IMR-90 (cell line): ENCODE measurements at regions not wholly inside any gene's neighbourhood (a gene's known extent, or its start where the extent isn't known, plus 50 kb on each side); places are given as distances from the start of the nearest gene placed in this dataset.

Experiments
- ATAC-seq: fragments of 200-7000 bp; cut with Tn5 transposase; 2 replicates; pipeline ENCODE4 v1.9.1; 2020; ENCODE audit warnings: low read depth, mild to moderate bottlenecking, moderate library complexity
- BruUV-seq: library from RNA; stranded (reverse); fragments of 400-500 nt; replicated peaks from 2 replicates; lab custom pipeline; 2021; lab: Mats Ljungman, UMichigan
- CTCF ChIA-PET: fragments of 300-600 bp; formaldehyde crosslinking; extraction: SDS; loops from one replicate; lab custom pipeline; 2021; ENCODE audit warnings: antibody characterized with exemption; lab: Yijun Ruan, JAX
- POLR2A ChIA-PET: fragments of 300-600 bp; sonication (Branson Sonifier 250); formaldehyde crosslinking; loops from one replicate; lab custom pipeline; 2022; ENCODE audit warnings: antibody characterized with exemption; ENCODE audit not compliant: unreplicated experiment; lab: Charles Lee
- DNase-seq: peaks from one replicate; pipeline ENCODE4 v3.0.0; 2013
- H2AFZ ChIP-seq: replicated peaks from 2 replicates; pipeline ENCODE3; 2013; ENCODE audit warnings: low read length, mild to moderate bottlenecking; ENCODE audit not compliant: poor library complexity
- H2AK5ac ChIP-seq: 2 replicates; pipeline ENCODE4 v1.6.1; 2013; ENCODE audit warnings: low read depth, low read length, inconsistent platforms
- H2AK9ac ChIP-seq: replicated peaks from 2 replicates; pipeline ENCODE3; 2013; ENCODE audit warnings: mild to moderate bottlenecking, low read depth, low read length, moderate library complexity; ENCODE audit not compliant: poor library complexity
- H2BK120ac ChIP-seq: 2 replicates; pipeline ENCODE4 v1.6.1; 2013; ENCODE audit warnings: low read depth, low read length, inconsistent platforms
- H2BK15ac ChIP-seq: 3 replicates; pipeline ENCODE4 v1.6.1; 2013; ENCODE audit warnings: low read depth, low read length, inconsistent platforms
- H2BK20ac ChIP-seq: 2 replicates; pipeline ENCODE4 v1.6.1; 2013; ENCODE audit warnings: low read depth, mild to moderate bottlenecking, inconsistent platforms, low read length, moderate library complexity
- H2BK5ac ChIP-seq: 2 replicates; pipeline ENCODE4 v1.6.1; 2013; ENCODE audit warnings: mild to moderate bottlenecking, low read depth, low read length, inconsistent platforms; ENCODE audit not compliant: poor library complexity, severe bottlenecking
- H3K14ac ChIP-seq: replicated peaks from 2 replicates; pipeline ENCODE4 v1.6.1; 2013; ENCODE audit warnings: low read depth, low read length, inconsistent platforms
- H3K18ac ChIP-seq: 2 replicates; pipeline ENCODE4 v1.6.1; 2013; ENCODE audit warnings: low read depth, low read length, control low read depth
- H3K23ac ChIP-seq: 2 replicates; pipeline ENCODE4 v1.6.1; 2013; ENCODE audit warnings: low read depth, low read length, inconsistent platforms
- H3K27ac ChIP-seq: 2 replicates; pipeline ENCODE4 v1.5.1; 2013; ENCODE audit warnings: mild to moderate bottlenecking, control low read depth, low read length; ENCODE audit not compliant: insufficient read depth
- H3K27me3 ChIP-seq: 2 replicates; pipeline ENCODE4 v1.6.1; 2013; ENCODE audit warnings: low read length; ENCODE audit not compliant: control insufficient read depth, insufficient read depth
- H3K36me3 ChIP-seq: 2 replicates; pipeline ENCODE4 v1.6.1; 2013; ENCODE audit warnings: low read length, mixed read lengths; ENCODE audit not compliant: control insufficient read depth, insufficient read depth
- H3K4ac ChIP-seq: 2 replicates; pipeline ENCODE4 v1.6.1; 2013; ENCODE audit warnings: low read depth, low read length, inconsistent platforms
- H3K4me1 ChIP-seq: 2 replicates; pipeline ENCODE4 v1.6.1; 2013; ENCODE audit warnings: low read length, mixed read lengths; ENCODE audit not compliant: control insufficient read depth, insufficient read depth
- H3K4me2 ChIP-seq: 2 replicates; pipeline ENCODE4 v1.6.1; 2013; ENCODE audit warnings: low read depth, mild to moderate bottlenecking, control low read depth, low read length, moderate library complexity
- H3K4me3 ChIP-seq: 2 replicates; pipeline ENCODE4 v1.5.1; 2013; ENCODE audit warnings: low read depth, mild to moderate bottlenecking, control low read depth, low read length, moderate library complexity; ENCODE audit not compliant: insufficient read depth
- H3K56ac ChIP-seq: 2 replicates; pipeline ENCODE4 v1.6.1; 2013; ENCODE audit warnings: low read length, inconsistent platforms; ENCODE audit not compliant: insufficient read depth; ENCODE audit errors: extremely low read depth
- H3K79me1 ChIP-seq, 2 experiments: 2 replicates each; pipeline ENCODE4 v1.6.1; 2013; ENCODE audit warnings: low read length in 2 of 2, inconsistent platforms in 1 of 2, low read depth in 1 of 2
- H3K9ac ChIP-seq: 2 replicates; pipeline ENCODE4 v1.6.1; 2013; ENCODE audit warnings: low read depth, low read length, control low read depth
- H3K9me1 ChIP-seq: 2 replicates; pipeline ENCODE4 v1.6.1; 2013; ENCODE audit warnings: low read length, inconsistent platforms; ENCODE audit not compliant: insufficient read depth
- H3K9me3 ChIP-seq: 2 replicates; pipeline ENCODE4 v1.6.1; 2013; ENCODE audit warnings: low read length; ENCODE audit not compliant: control insufficient read depth, insufficient read depth
- H4K20me1 ChIP-seq: 2 replicates; pipeline ENCODE4 v1.6.1; 2013; ENCODE audit warnings: low read length, inconsistent platforms; ENCODE audit not compliant: insufficient read depth
- H4K5ac ChIP-seq: 2 replicates; pipeline ENCODE4 v1.6.1; 2013; ENCODE audit warnings: mild to moderate bottlenecking, low read depth, low read length, control low read depth
- H4K8ac ChIP-seq, 2 experiments: 2 replicates each; pipeline ENCODE4 v1.6.1; 2013; ENCODE audit warnings: low read depth in 2 of 2, low read length in 2 of 2, control low read depth in 1 of 2, inconsistent platforms in 1 of 2
- H4K91ac ChIP-seq: 2 replicates; pipeline ENCODE4 v1.6.1; 2013; ENCODE audit warnings: low read depth, low read length, inconsistent platforms; ENCODE audit not compliant: insufficient read depth
- CHD1 ChIP-seq: IDR thresholded peaks from 2 replicates; pipeline ENCODE4 v1.6.1; 2012; ENCODE audit warnings: low read depth, low read length, improper control_type of control experiment
- FOS ChIP-seq: fragments of 150-350 bp; IDR thresholded peaks from 2 replicates; pipeline ENCODE4 v1.6.1; 2016; ENCODE audit warnings: low read depth, low read length
- MXI1 ChIP-seq: IDR thresholded peaks from 2 replicates; pipeline ENCODE4 v1.6.1; 2012; ENCODE audit warnings: low read depth, mild to moderate bottlenecking, low read length, moderate library complexity, borderline replicate concordance
- RAD21 ChIP-seq: IDR thresholded peaks from 2 replicates; pipeline ENCODE4 v1.6.1; 2012; ENCODE audit warnings: low read length, improper control_type of control experiment
- RCOR1 ChIP-seq: IDR thresholded peaks from 2 replicates; pipeline ENCODE4 v1.6.1; 2012; ENCODE audit warnings: mild to moderate bottlenecking, low read length, improper control_type of control experiment; ENCODE audit not compliant: insufficient replicate concordance
- RFX5 ChIP-seq: IDR thresholded peaks from 2 replicates; pipeline ENCODE4 v1.8.0; 2012; ENCODE audit warnings: low read depth, mild to moderate bottlenecking, low read length, moderate library complexity
- USF2 ChIP-seq: fragments of 150-350 bp; IDR thresholded peaks from 2 replicates; pipeline ENCODE4 v1.6.1; 2017; ENCODE audit warnings: mild to moderate bottlenecking, antibody characterized with exemption, low read length, low read depth
- WGBS, 2 experiments: methylation state at CpG; one replicate each; pipeline versions ENCODE4 v1.1.5 to v1.1.7; 2013; ENCODE audit warnings: missing lambda C conversion rate in 2 of 2; ENCODE audit not compliant: insufficient read length in 1 of 2; ENCODE audit errors: extremely low coverage in 2 of 2; 5-methylcytosine and 5-hydroxymethylcytosine counted together
- dilution Hi-C: fragments of 300-500 bp; cut with HindIII; formaldehyde crosslinking; loops from one replicate; pipeline ENCODE4 v1.14.3; 2018; ENCODE audit warnings: low sequenced_read_pairs; ENCODE audit not compliant: unreplicated experiment
- in situ Hi-C: fragments of 300-500 bp; cut with MboI; formaldehyde crosslinking; loops from 3 replicates; pipeline ENCODE4 v1.14.3; 2019; ENCODE audit warnings: low sequenced_read_pairs, inconsistent platforms, mixed read lengths
- intact Hi-C: fragments of 100-400 bp; cut with micrococcal nuclease; formaldehyde crosslinking; loops from 2 replicates; pipeline ENCODE4 v1.10.0; 2022

- Histone ChIP-seq H4K91ac (no peak overlapping the region), H3K9ac (no peak overlapping the region), H3K9me3 (no peaks in the 10 kb centered on the region), H3K4ac (no peak overlapping the region), H3K4me3 (no peak overlapping the region), H3K4me2 (no peak overlapping the region), H3K23ac (no peak overlapping the region), H2BK120ac (no peak overlapping the region), H3K27me3 (0 out of 2 replicates have a peak, but pooled peaks cover 2% of the 10 kb centered on the region), H4K8ac (no peak overlapping the region), H2AK9ac (no peak overlapping the region), H4K5ac (no peak overlapping the region), H3K14ac (no peak overlapping the region), H2BK15ac (no peak overlapping the region), H2AFZ (no peak overlapping the region), H3K4me1 (no peaks in the 10 kb centered on the region), H3K79me1 (no peaks in the 10 kb centered on the region), H3K9me1 (no peaks in the 10 kb centered on the region), H4K20me1 (no peaks in the 10 kb centered on the region), H3K18ac (no peak overlapping the region), H3K56ac (no peak overlapping the region), H2BK20ac (no peak overlapping the region), H3K36me3 (no peaks in the 10 kb centered on the region), H3K27ac (no peak overlapping the region), H2BK5ac (no peak overlapping the region), H2AK5ac (no peak overlapping the region)
- ChIA-PET POLR2A (no interaction called here), CTCF (no interaction called here)
- intact Hi-C loops (no loop called here), dilution Hi-C loops (no loop called here), in situ Hi-C loops (no loop called here)
- WGBS, 2 experiments, result no CpG with 5 or more reads among the region's 6 CpGs
- TF ChIP-seq USF2 (no peak), RCOR1 (no peak), FOS (no peak), CHD1 (no peak), RFX5 (no peak), MXI1 (no peak), RAD21 (no peak)
- ATAC-seq (no peak), DNase-seq (no peak)
- BruUV-seq, result no TSS peak
These were observed 199.9 kb upstream of the PIK3R1 start for GRCh38 chr5:68015381-68016302.
